Lower lobe of right lung (tissue), 2 donors: ENCODE measurements at regions not wholly inside any gene's neighbourhood (a gene's known extent, or its start where the extent isn't known, plus 50 kb on each side); places are given as distances from the start of the nearest gene placed in this dataset.
A peak's percentile ranks its signal among the peaks of the same experiment; 100 is the strongest.

ENCODE experiments used
- ATAC-seq, 2 donors: fragments of 200-7000 bp; cut with Tn5 transposase; one replicate each; pipeline ENCODE4 v1.9.1; 2020 to 2022; ENCODE audit warnings: mild to moderate bottlenecking in 2 of 2, moderate library complexity in 2 of 2
- DNase-seq: peaks from one replicate; pipeline ENCODE4 v3.0.0-alpha.2; 2020
- H3K27ac ChIP-seq: fragments of 200-600 bp; one replicate; pipeline ENCODE4 v1.8.0; 2022
- H3K27me3 ChIP-seq: fragments of 200-600 bp; one replicate; pipeline ENCODE4 v1.8.0; 2022; ENCODE audit warnings: low read depth
- H3K36me3 ChIP-seq: fragments of 200-600 bp; one replicate; pipeline ENCODE4 v1.8.0; 2022; ENCODE audit warnings: mild to moderate bottlenecking
- H3K4me1 ChIP-seq: fragments of 200-600 bp; one replicate; pipeline ENCODE4 v1.8.0; 2022
- H3K4me3 ChIP-seq: fragments of 200-600 bp; one replicate; pipeline ENCODE4 v1.8.0; 2022; ENCODE audit warnings: mild to moderate bottlenecking
- H3K9me3 ChIP-seq: fragments of 200-600 bp; one replicate; pipeline ENCODE4 v1.8.0; 2022
- intact Hi-C: fragments of 100-400 bp; cut with DNase I; formaldehyde crosslinking; loops from one replicate; pipeline ENCODE4 v1.11.0; 2022
- TF ChIP-seq, protein P1 (sequence below): fragments of 200-600 bp; IDR thresholded peaks from one replicate; pipeline ENCODE4 v1.8.0; 2022; ENCODE audit warnings: antibody characterized with exemption, mild to moderate bottlenecking
- donor health status: DM: no; HTN: yes; CAD: no; lungs with severe emphysema.

DNA sequence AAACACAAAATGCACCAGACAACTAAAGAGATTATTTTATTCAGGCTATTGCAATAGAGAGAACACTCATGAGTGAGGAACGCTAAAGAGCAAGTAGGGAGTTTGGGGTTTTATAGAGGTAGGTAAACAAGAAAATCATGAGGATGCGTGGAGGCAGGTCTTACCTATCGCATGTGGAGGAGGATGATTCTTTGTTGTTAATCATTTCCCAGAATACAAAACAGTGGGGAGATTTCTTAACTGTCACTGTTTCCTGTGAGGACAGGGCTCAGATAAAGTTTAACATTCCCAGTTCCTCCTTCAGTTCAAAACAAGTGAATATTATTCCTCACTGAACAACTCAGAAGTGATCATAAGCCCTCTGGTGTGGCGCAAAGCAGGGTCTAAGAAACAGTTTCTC is 156.1 kb upstream of the MGAT5 start:
- intact Hi-C loops: no loop called here
- TF ChIP-seq, protein P1, sequence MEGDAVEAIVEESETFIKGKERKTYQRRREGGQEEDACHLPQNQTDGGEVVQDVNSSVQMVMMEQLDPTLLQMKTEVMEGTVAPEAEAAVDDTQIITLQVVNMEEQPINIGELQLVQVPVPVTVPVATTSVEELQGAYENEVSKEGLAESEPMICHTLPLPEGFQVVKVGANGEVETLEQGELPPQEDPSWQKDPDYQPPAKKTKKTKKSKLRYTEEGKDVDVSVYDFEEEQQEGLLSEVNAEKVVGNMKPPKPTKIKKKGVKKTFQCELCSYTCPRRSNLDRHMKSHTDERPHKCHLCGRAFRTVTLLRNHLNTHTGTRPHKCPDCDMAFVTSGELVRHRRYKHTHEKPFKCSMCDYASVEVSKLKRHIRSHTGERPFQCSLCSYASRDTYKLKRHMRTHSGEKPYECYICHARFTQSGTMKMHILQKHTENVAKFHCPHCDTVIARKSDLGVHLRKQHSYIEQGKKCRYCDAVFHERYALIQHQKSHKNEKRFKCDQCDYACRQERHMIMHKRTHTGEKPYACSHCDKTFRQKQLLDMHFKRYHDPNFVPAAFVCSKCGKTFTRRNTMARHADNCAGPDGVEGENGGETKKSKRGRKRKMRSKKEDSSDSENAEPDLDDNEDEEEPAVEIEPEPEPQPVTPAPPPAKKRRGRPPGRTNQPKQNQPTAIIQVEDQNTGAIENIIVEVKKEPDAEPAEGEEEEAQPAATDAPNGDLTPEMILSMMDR: no peak
- Histone ChIP-seq H3K36me3 (no peaks in the 10 kb centered on the region), H3K9me3 (no peaks in the 10 kb centered on the region), H3K27ac (no peak overlapping the region), H3K4me1 (no peaks in the 10 kb centered on the region), H3K4me3 (no peak overlapping the region), H3K27me3 (no peaks in the 10 kb centered on the region)
- no peak for DNase-seq
- no peak for ATAC-seq

DNA sequence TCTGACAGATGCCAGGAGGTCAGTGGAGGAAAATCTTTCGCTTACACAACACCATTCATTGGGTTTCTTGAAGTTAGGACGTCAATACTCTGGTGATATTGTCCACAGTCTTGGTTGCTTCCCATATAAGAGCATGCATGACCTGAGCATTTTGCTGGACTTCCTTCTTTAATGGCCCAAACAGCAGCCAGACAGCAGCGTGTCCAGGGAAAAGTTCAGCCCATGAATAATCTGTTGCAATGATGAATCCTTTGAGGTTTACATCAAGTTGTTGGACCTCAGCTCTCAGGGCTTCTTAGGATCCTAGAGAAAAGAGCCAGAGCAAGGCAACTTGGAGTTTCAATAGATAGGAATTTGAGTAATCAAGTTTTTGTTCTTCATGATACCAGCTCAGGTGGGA is 155.6 kb upstream of the MGAT5 start:
- no peak for DNase-seq
- Histone ChIP-seq H3K27me3 (no peaks in the 10 kb centered on the region), H3K4me3 (no peak overlapping the region), H3K9me3 (no peaks in the 10 kb centered on the region), H3K27ac (no peak overlapping the region), H3K4me1 (no peaks in the 10 kb centered on the region), H3K36me3 (no peaks in the 10 kb centered on the region)
- ATAC-seq: peak; percentile 66 to 89
- TF ChIP-seq, protein P1: no peak
- intact Hi-C loops: no loop called here

DNA sequence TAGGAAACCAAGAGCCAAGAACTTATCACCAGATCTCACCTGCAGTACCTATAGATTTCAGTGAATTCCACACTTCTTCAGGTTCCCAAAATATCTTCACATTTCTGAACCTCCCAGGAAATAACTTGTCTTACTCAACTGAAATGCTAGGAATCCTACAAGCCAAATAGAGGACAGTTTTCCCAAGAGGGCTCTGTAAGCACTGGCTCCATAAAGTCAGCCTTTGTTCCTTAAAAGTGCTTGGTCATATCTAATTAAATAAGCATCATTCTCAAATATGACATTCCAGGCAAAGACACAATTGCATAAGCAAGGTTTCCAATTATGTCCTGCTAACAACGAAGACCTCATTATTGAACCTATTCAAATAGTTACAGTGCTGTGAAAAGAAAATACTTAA is 154.6 kb upstream of the MGAT5 start:
- no peaks in the 10 kb centered on the region for H3K9me3 ChIP-seq
- intact Hi-C loops: no loop called here
- H3K4me3 ChIP-seq: no peak overlapping the region

DNA sequence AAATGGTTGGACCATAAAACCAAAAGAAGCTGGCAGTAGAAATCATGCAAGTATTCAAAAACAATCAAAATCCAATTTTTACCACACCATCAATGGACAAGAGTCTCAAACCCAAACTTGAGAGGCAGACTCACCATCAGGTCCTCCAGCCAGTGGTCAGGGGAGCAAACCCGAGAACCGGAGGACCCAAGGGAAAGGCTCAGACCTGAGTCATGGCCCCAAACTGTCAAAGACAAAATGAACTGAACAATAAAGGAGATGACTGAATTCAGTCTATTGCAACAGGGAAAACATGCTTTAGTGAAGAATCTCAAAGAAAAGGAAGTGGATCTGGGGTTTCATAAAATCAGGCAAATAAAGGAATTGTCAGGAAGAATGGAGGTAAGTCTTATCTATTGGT is 150.7 kb upstream of the MGAT5 start:
- Histone ChIP-seq H3K4me1 (no peaks in the 10 kb centered on the region), H3K36me3 (no peaks in the 10 kb centered on the region), H3K27ac (no peak overlapping the region), H3K4me3 (no peak overlapping the region), H3K9me3 (no peaks in the 10 kb centered on the region), H3K27me3 (no peaks in the 10 kb centered on the region)
- TF ChIP-seq, protein P1: no peak
- DNase-seq (no peak), ATAC-seq (no peak)
- intact Hi-C loops: no loop called here

More for the DNA sequence above, 154.6 kb upstream of the MGAT5 start:
- Histone ChIP-seq H3K27ac (no peak overlapping the region), H3K27me3 (no peaks in the 10 kb centered on the region), H3K4me1 (no peaks in the 10 kb centered on the region), H3K36me3 (no peaks in the 10 kb centered on the region)
- no peak for ATAC-seq
- no peak for DNase-seq
- TF ChIP-seq, protein P1: no peak

DNA sequence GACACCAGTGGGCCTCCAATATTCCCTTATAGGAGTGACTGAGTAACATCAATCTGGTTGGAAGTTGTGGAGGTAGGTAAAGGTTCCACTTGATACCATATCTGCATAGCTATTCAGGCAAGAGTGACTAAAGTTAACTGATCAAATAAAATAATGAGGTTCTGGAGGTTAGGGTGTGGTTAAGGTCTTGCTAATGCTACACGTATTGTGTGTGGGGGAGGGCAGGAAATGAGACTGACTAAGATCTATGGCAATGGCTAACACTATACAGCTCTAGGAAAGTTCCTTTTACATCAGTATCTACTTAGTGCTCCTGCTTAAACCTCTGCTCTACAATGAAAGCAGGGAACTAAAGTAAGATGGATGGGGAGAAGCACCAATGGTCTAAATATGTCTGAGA is 149.1 kb upstream of the MGAT5 start:
- intact Hi-C loops: no loop called here
- TF ChIP-seq, protein P1: no peak
- ATAC-seq: no peak
- no peaks in the 10 kb centered on the region for H3K36me3 ChIP-seq
- H3K9me3 ChIP-seq: no peaks in the 10 kb centered on the region
- H3K27ac ChIP-seq: no peak overlapping the region
- H3K4me1 ChIP-seq: no peaks in the 10 kb centered on the region
- no peak for DNase-seq
- no peak overlapping the region for H3K4me3 ChIP-seq
- H3K27me3 ChIP-seq: no peaks in the 10 kb centered on the region

DNA sequence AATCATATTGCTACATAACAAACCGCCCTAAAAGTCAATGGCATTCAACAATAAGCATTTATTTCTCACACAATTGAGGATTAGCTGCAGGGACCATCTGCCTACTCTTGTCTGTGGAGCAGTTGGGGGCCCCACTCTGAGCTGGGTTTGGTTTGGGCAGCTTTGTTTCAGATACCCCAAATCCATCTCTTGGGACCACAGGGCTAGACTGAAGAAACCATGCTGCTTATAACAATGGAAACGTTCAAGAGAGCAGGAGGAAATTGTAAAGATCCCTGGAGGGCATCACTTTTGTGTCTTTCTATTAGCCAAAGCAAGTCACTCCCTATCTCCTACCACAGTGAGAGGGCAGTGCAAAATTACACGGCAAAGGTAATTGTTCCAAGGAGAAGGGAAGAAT is 146.5 kb upstream of the MGAT5 start:
- H3K4me1 ChIP-seq: no peaks in the 10 kb centered on the region
- H3K9me3 ChIP-seq: no peaks in the 10 kb centered on the region
- H3K27ac ChIP-seq: no peak overlapping the region
- no peaks in the 10 kb centered on the region for H3K36me3 ChIP-seq
- no peak for DNase-seq
- H3K27me3 ChIP-seq: no peaks in the 10 kb centered on the region
- TF ChIP-seq, protein P1: no peak
- intact Hi-C loops: no loop called here
- no peak for ATAC-seq
- no peak overlapping the region for H3K4me3 ChIP-seq
